Aorta (tissue), 5 donors: ENCODE measurements at regions not wholly inside any gene's neighbourhood (a gene's known extent, or its start where the extent isn't known, plus 50 kb on each side); places are given as distances from the start of the nearest gene placed in this dataset.

Experiments used
- ATAC-seq: fragments of 200-7000 bp; cut with Tn5 transposase; one replicate; pipeline ENCODE4 v1.9.1; 2022; ENCODE audit warnings: moderate library complexity; ENCODE audit not compliant: low FRiP score
- DNase-seq, 2 donors: peaks; one replicate each; pipeline ENCODE4 v3.0.0-alpha.2; 2020
- H3K27ac ChIP-seq, 2 donors: one replicate each; pipeline ENCODE4 v1.5.1; 2013; ENCODE audit warnings: low read length in 2 of 2, mild to moderate bottlenecking in 2 of 2, moderate library complexity in 2 of 2, control low read depth in 1 of 2, inconsistent platforms in 1 of 2, low read depth in 1 of 2
- H3K27me3 ChIP-seq, 2 donors: one replicate each; pipeline ENCODE4 v1.6.1; 2013; ENCODE audit warnings: control low read depth in 1 of 2, low read length in 1 of 2, mild to moderate bottlenecking in 1 of 2, moderate library complexity in 1 of 2; ENCODE audit not compliant: insufficient read depth in 2 of 2, control insufficient read depth in 1 of 2
- H3K36me3 ChIP-seq, 2 donors: one replicate each; pipeline ENCODE4 v1.6.1; 2013; ENCODE audit warnings: control low read depth in 1 of 2, low read length in 1 of 2, mild to moderate bottlenecking in 1 of 2; ENCODE audit not compliant: insufficient read depth in 2 of 2, control insufficient read depth in 1 of 2
- H3K4me1 ChIP-seq, 2 donors: one replicate each; pipeline ENCODE4 v1.6.1; 2013; ENCODE audit warnings: low read length in 2 of 2, control low read depth in 1 of 2, mild to moderate bottlenecking in 1 of 2, moderate library complexity in 1 of 2; ENCODE audit not compliant: insufficient read depth in 2 of 2, control insufficient read depth in 1 of 2
- H3K4me3 ChIP-seq, 2 donors: one replicate each; pipeline ENCODE4 v1.5.1; 2013; ENCODE audit warnings: low read length in 2 of 2, control low read depth in 1 of 2, mild to moderate bottlenecking in 1 of 2
- H3K9me3 ChIP-seq: one replicate; pipeline ENCODE4 v1.6.1; 2013; ENCODE audit warnings: mild to moderate bottlenecking, low read length; ENCODE audit not compliant: control insufficient read depth
- WGBS, 2 donors: extraction: QIAGEN DNeasy Blood & Tissue Kit; methylation state at CpG; one replicate each; pipeline ENCODE4 v1.1.7; 2013; 5-methylcytosine and 5-hydroxymethylcytosine counted together
- intact Hi-C, 2 donors: fragments of 100-400 bp; cut with DNase I; formaldehyde crosslinking; loops; one replicate each; pipeline versions ENCODE4 v1.14.2 to v1.15.0; 2022
- donor health status: healthy with polysubstance abuse.
- donor health status: Bipolar disorder and iron deficiency.
- donor health status: DM: no; HTN: no; CAD: no.
- donor health status: DM: no; HTN: no; CAD: no.
- donor health status: DM: yes; HTN: yes; CAD: no.

GRCh38 chr1:186595969-186596368, 84.3 kb downstream of the PTGS2 start:
- WGBS, 2 donors, result 74 to 78% methylated on average over 3 of the region's 3 CpGs
- Histone ChIP-seq H3K4me3 (no peak overlapping the region), H3K36me3 (no peaks in the 10 kb centered on the region), H3K27me3 (no peaks in the 10 kb centered on the region), H3K9me3 (no peaks in the 10 kb centered on the region), H3K4me1 (no peaks in the 10 kb centered on the region), H3K27ac (no peak overlapping the region)
- DNase-seq, result no peak
- intact Hi-C loops, result loop anchor here in 1 of 2 donors (5.0 kb wide), 1 partner anchor 391 kb away; no protein-coding TSS in a partner anchor
- no peak for ATAC-seq

- no peaks in the 10 kb centered on the region for H3K9me3 ChIP-seq
- no peak overlapping the region for H3K27ac ChIP-seq
- DNase-seq, result no peak
- WGBS, 2 donors, result 66 to 78% methylated on average over 5 of the region's 5 CpGs
- no peaks in the 10 kb centered on the region for H3K4me1 ChIP-seq
- H3K36me3 ChIP-seq, result no peaks in the 10 kb centered on the region
- H3K4me3 ChIP-seq, result no peak overlapping the region
- ATAC-seq, result no peak
- intact Hi-C loops, result no loop called here
- H3K27me3 ChIP-seq, result no peaks in the 10 kb centered on the region
These were observed 101.8 kb downstream of the PTGS2 start for GRCh38 chr1:186578325-186579016.

- intact Hi-C loops, result no loop called here
- no peak overlapping the region for H3K27ac ChIP-seq
These were observed 102.6 kb downstream of the PTGS2 start for GRCh38 chr1:186577633-186578032.

GRCh38 chr1:186577216-186577615, 103.0 kb downstream of the PTGS2 start:
- Histone ChIP-seq H3K9me3 (no peaks in the 10 kb centered on the region), H3K27me3 (no peaks in the 10 kb centered on the region), H3K4me1 (no peaks in the 10 kb centered on the region), H3K4me3 (no peak overlapping the region), H3K27ac (no peak overlapping the region), H3K36me3 (no peaks in the 10 kb centered on the region)
- no peak for DNase-seq
- ATAC-seq, result no peak
- 80 to 82% methylated on average over 2 of the region's 2 CpGs for WGBS, 2 donors
- intact Hi-C loops, result no loop called here

More at GRCh38 chr1:186577633-186578032, 102.6 kb downstream of the PTGS2 start:
- no peak for DNase-seq
- Histone ChIP-seq H3K4me1 (no peaks in the 10 kb centered on the region), H3K36me3 (no peaks in the 10 kb centered on the region), H3K27me3 (no peaks in the 10 kb centered on the region), H3K9me3 (no peaks in the 10 kb centered on the region), H3K4me3 (no peak overlapping the region)
- 94 to 96% methylated on average over 3 of the region's 3 CpGs for WGBS, 2 donors
- ATAC-seq, result no peak

- Histone ChIP-seq H3K36me3 (no peaks in the 10 kb centered on the region), H3K4me1 (no peaks in the 10 kb centered on the region)
These were observed 104.9 kb downstream of the PTGS2 start for GRCh38 chr1:186575348-186575747.

GRCh38 chr1:186574926-186575325, 105.3 kb downstream of the PTGS2 start:
- no peaks in the 10 kb centered on the region for H3K36me3 ChIP-seq

More at GRCh38 chr1:186575348-186575747, 104.9 kb downstream of the PTGS2 start:
- Histone ChIP-seq H3K4me3 (no peak overlapping the region), H3K9me3 (no peaks in the 10 kb centered on the region), H3K27ac (no peak overlapping the region), H3K27me3 (no peaks in the 10 kb centered on the region)
- no peak for DNase-seq
- intact Hi-C loops, result no loop called here
- ATAC-seq, result no peak

GRCh38 chr1:186572509-186572908, 107.7 kb downstream of the PTGS2 start:
- intact Hi-C loops, result no loop called here
- WGBS, 2 donors, result 88 to 94% methylated on average over 3 of the region's 3 CpGs
- no peak for ATAC-seq
- Histone ChIP-seq H3K27me3 (no peaks in the 10 kb centered on the region), H3K4me3 (no peak overlapping the region), H3K36me3 (no peaks in the 10 kb centered on the region), H3K27ac (no peak overlapping the region), H3K4me1 (no peaks in the 10 kb centered on the region), H3K9me3 (no peaks in the 10 kb centered on the region)
- DNase-seq, result no peak

More at GRCh38 chr1:186574926-186575325, 105.3 kb downstream of the PTGS2 start:
- Histone ChIP-seq H3K27ac (no peak overlapping the region), H3K4me1 (no peaks in the 10 kb centered on the region), H3K9me3 (no peaks in the 10 kb centered on the region), H3K4me3 (no peak overlapping the region), H3K27me3 (no peaks in the 10 kb centered on the region)
- ATAC-seq (no peak), DNase-seq (no peak)
- intact Hi-C loops, result no loop called here
- WGBS, 2 donors, result 79 to 85% methylated on average over 1 of the region's 1 CpG

GRCh38 chr1:186571771-186572170, 108.5 kb downstream of the PTGS2 start:
- intact Hi-C loops, result no loop called here
- no peaks in the 10 kb centered on the region for H3K9me3 ChIP-seq
- H3K4me3 ChIP-seq, result no peak overlapping the region
- no peaks in the 10 kb centered on the region for H3K4me1 ChIP-seq
- no peaks in the 10 kb centered on the region for H3K27me3 ChIP-seq
- ATAC-seq, result no peak
- no peak for DNase-seq
- H3K27ac ChIP-seq, result no peak overlapping the region
- no peaks in the 10 kb centered on the region for H3K36me3 ChIP-seq

- no peak for DNase-seq
- Histone ChIP-seq H3K36me3 (no peaks in the 10 kb centered on the region), H3K27me3 (no peaks in the 10 kb centered on the region), H3K4me3 (no peak overlapping the region), H3K4me1 (no peaks in the 10 kb centered on the region), H3K27ac (no peak overlapping the region), H3K9me3 (no peaks in the 10 kb centered on the region)
- ATAC-seq, result no peak
- intact Hi-C loops, result no loop called here
These were observed 108.9 kb upstream of the PDC start for GRCh38 chr1:186569856-186570255.
